HepG2 (cell line): ENCODE measurements at regions not wholly inside any gene's neighbourhood (a gene's known extent, or its start where the extent isn't known, plus 50 kb on each side); places are given as distances from the start of the nearest gene placed in this dataset.

ENCODE experiments used
- ATAC-seq: fragments of 200-7000 bp; cut with Tn5 transposase; 3 replicates; pipeline ENCODE4 v1.9.1; 2020; ENCODE audit warnings: mild to moderate bottlenecking, moderate library complexity
- BruUV-seq: library from RNA; stranded (reverse); fragments of 400-500 nt; replicated peaks from 2 replicates; lab custom pipeline; 2021; lab: Mats Ljungman, UMichigan
- CTCF ChIA-PET: fragments of 300-600 bp; formaldehyde crosslinking; extraction: SDS; loops from one replicate; lab custom pipeline; 2021; ENCODE audit warnings: low total read pairs, inconsistent platforms, low intra/inter-chr PET ratio; lab: Yijun Ruan, JAX
- POLR2A ChIA-PET: fragments of 350-600 bp; sonication (Branson Sonifier 250); formaldehyde crosslinking; loops from one replicate; lab custom pipeline; 2020; ENCODE audit warnings: antibody characterized with exemption, inconsistent platforms; lab: Yijun Ruan, JAX
- DNase-seq: peaks from one replicate; pipeline ENCODE4 v3.0.0-alpha.2; 2015; ENCODE audit warnings: low spot score
- FAIRE-seq: peaks from 3 replicates; lab custom pipeline; 2011; peaks lifted over from hg19 to GRCh38; lab: Jason Lieb, UNC
- H2AFZ ChIP-seq: one replicate; pipeline ENCODE4 v1.6.1; 2011; ENCODE audit warnings: low read length, inconsistent platforms
- H3K27ac ChIP-seq: fragments of 300-600 bp; 3 replicates; pipeline ENCODE4 v1.8.0; 2011; ENCODE audit warnings: mixed run types, mild to moderate bottlenecking, mixed read lengths, low read length, inconsistent platforms; ENCODE audit not compliant: insufficient read depth; ENCODE audit errors: extremely low read length
- H3K27me3 ChIP-seq, 2 experiments: fragments of 200-600 bp in 1 of 2; 2 replicates in 1 of 2; 3 replicates in 1 of 2; pipeline versions ENCODE4 v1.6.0 to v1.8.0; 2011; ENCODE audit warnings: low read length in 2 of 2, mild to moderate bottlenecking in 2 of 2, moderate library complexity in 2 of 2, inconsistent platforms in 1 of 2; ENCODE audit not compliant: insufficient read depth in 2 of 2, control insufficient read depth in 1 of 2
- H3K36me3 ChIP-seq, 2 experiments: fragments of 200-600 bp in 1 of 2; replicated peaks in 1 of 2; 2 replicates in 1 of 2; 3 replicates in 1 of 2; pipeline versions ENCODE4 v1.5.1 to v1.8.0; 2011; ENCODE audit warnings: low read length in 2 of 2, inconsistent platforms in 1 of 2; ENCODE audit not compliant: insufficient read depth in 2 of 2, control insufficient read depth in 1 of 2
- H3K4me1 ChIP-seq: 2 replicates; pipeline ENCODE4 v1.5.1; 2012; ENCODE audit warnings: low read length, inconsistent platforms; ENCODE audit not compliant: insufficient read depth
- H3K4me2 ChIP-seq: 2 replicates; pipeline ENCODE4 v1.6.0; 2011; ENCODE audit warnings: low read depth, low read length, inconsistent platforms
- H3K4me3 ChIP-seq, 3 experiments: fragments of 200-600 bp in 1 of 3; sonication (generic), shearing (Covaris generic) in 1 of 3; replicated peaks in 1 of 3; 2 replicates each; pipeline ENCODE4 v1.5.1; 2011 to 2016; ENCODE audit warnings: low read length in 3 of 3, inconsistent platforms in 2 of 3, low read depth in 2 of 3, mild to moderate bottlenecking in 2 of 3, control low read depth in 1 of 3, mixed read lengths in 1 of 3; ENCODE audit not compliant: insufficient read depth in 1 of 3
- H3K79me2 ChIP-seq: one replicate; pipeline ENCODE4 v1.6.1; 2011; ENCODE audit warnings: low read length, inconsistent platforms; ENCODE audit not compliant: insufficient read depth
- H3K9ac ChIP-seq: 2 replicates; pipeline ENCODE4 v1.6.0; 2011; ENCODE audit warnings: mild to moderate bottlenecking, low read depth, low read length, inconsistent platforms; ENCODE audit not compliant: insufficient read depth
- H3K9me3 ChIP-seq: 2 replicates; pipeline ENCODE4 v1.5.1; 2012; ENCODE audit warnings: mild to moderate bottlenecking, low read length
- H4K20me1 ChIP-seq: 2 replicates; pipeline ENCODE4 v1.6.0; 2011; ENCODE audit warnings: inconsistent platforms, mild to moderate bottlenecking, low read length, moderate library complexity; ENCODE audit not compliant: insufficient read depth
- EZH2 ChIP-seq: conservative IDR thresholded peaks from 2 replicates; pipeline ENCODE4 v1.6.1; 2012; ENCODE audit warnings: mild to moderate bottlenecking, low read depth, low read length, moderate library complexity
- HES4 ChIP-seq: sonication (generic); formaldehyde crosslinking; IDR thresholded peaks from 2 replicates; pipeline ENCODE4 v1.9.0; 2021; ENCODE audit warnings: mild to moderate bottlenecking, missing genetic modification reagents, borderline replicate concordance
- RELA ChIP-seq: sonication (generic); formaldehyde crosslinking; IDR thresholded peaks from 2 replicates; pipeline ENCODE4 v1.4.0; 2020; ENCODE audit warnings: missing genetic modification reagents
- ZNF432 ChIP-seq: sonication (generic); formaldehyde crosslinking; IDR thresholded peaks from 2 replicates; pipeline ENCODE4 v1.5.0; 2020; ENCODE audit warnings: missing genetic modification reagents, mild to moderate bottlenecking, borderline replicate concordance
- WGBS: methylation state at CpG from one replicate; pipeline ENCODE4 v1.1.6; 2017; ENCODE audit warnings: low lambda C conversion rate; 5-methylcytosine and 5-hydroxymethylcytosine counted together
- in situ Hi-C: cut with HindIII; loops from 2 replicates; pipeline ENCODE4 v1.10.0; 2017; ENCODE audit warnings: low pct_unique_long_range_greater_than_20kb; ENCODE audit not compliant: extremely low pct_ligation_motif_present
- intact Hi-C: fragments of 100-400 bp; cut with micrococcal nuclease; formaldehyde crosslinking; loops from one replicate; pipeline ENCODE4 v1.10.0; 2022; ENCODE audit not compliant: unreplicated experiment
- TF ChIP-seq, protein P1 (sequence below): sonication (generic); formaldehyde crosslinking; IDR thresholded peaks from 2 replicates; pipeline ENCODE4 v1.9.0; 2022; ENCODE audit warnings: missing genetic modification reagents, mild to moderate bottlenecking, borderline replicate concordance
- TF ChIP-seq, protein P2 (sequence below): sonication (generic); formaldehyde crosslinking; IDR thresholded peaks from 2 replicates; pipeline ENCODE4 v1.5.0; 2020; ENCODE audit warnings: missing genetic modification reagents
- TF ChIP-seq, protein P3 (sequence below): sonication (generic); formaldehyde crosslinking; IDR thresholded peaks from 2 replicates; pipeline ENCODE4 v1.4.0; 2020; ENCODE audit warnings: missing genetic modification reagents, borderline replicate concordance
- TF ChIP-seq, protein P4 (sequence below): sonication (generic); formaldehyde crosslinking; IDR thresholded peaks from 2 replicates; pipeline ENCODE4 v1.4.0; 2020; ENCODE audit warnings: missing genetic modification reagents

DNA sequence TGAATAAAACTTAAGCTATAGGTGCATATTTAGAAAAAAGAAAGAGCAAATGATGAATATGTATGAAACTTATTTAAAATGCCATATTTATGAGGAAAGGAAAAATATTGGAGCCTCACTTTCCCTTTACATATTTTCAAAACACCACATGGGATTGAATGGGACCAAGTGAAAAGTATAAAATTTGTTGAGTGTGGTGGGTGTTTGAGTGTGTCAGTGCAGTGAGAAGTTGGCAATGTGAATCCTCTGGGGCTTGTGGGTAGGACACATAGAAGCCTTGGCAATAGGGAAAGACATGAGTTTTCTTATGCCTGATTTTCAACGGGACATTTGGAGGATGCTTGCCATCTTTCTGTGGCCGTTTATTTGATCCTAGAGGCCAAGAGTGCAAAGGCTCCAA, 502.2 kb upstream of the CELF4 start:
- Histone ChIP-seq H3K9me3 (0 out of 2 replicates have a peak, but pooled peaks cover 4% of the 10 kb centered on the region), H2AFZ (no peak overlapping the region), H3K27ac (no peak overlapping the region), H4K20me1 (no peaks in the 10 kb centered on the region), H3K79me2 (no peaks in the 10 kb centered on the region), H3K27me3 (no peaks in the 10 kb centered on the region), H3K36me3 (no peaks in the 10 kb centered on the region), H3K4me1 (no peaks in the 10 kb centered on the region), H3K4me2 (no peak overlapping the region), H3K4me3 (no peak overlapping the region), H3K9ac (no peak overlapping the region)
- in situ Hi-C loops, result no loop called here
- 0% methylated on average over 2 of the region's 2 CpGs for WGBS
- BruUV-seq, result no TSS peak
- ATAC-seq (no peak), FAIRE-seq (no peak), DNase-seq (no peak)
- TF ChIP-seq, protein P1, sequence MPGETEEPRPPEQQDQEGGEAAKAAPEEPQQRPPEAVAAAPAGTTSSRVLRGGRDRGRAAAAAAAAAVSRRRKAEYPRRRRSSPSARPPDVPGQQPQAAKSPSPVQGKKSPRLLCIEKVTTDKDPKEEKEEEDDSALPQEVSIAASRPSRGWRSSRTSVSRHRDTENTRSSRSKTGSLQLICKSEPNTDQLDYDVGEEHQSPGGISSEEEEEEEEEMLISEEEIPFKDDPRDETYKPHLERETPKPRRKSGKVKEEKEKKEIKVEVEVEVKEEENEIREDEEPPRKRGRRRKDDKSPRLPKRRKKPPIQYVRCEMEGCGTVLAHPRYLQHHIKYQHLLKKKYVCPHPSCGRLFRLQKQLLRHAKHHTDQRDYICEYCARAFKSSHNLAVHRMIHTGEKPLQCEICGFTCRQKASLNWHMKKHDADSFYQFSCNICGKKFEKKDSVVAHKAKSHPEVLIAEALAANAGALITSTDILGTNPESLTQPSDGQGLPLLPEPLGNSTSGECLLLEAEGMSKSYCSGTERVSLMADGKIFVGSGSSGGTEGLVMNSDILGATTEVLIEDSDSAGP (CRISPR knock-in tag), result no peak
- TF ChIP-seq EZH2, result no peak
- no peak for TF ChIP-seq HES4 (CRISPR knock-in tag)
- TF ChIP-seq ZNF432, result no peak
- TF ChIP-seq, protein P2, sequence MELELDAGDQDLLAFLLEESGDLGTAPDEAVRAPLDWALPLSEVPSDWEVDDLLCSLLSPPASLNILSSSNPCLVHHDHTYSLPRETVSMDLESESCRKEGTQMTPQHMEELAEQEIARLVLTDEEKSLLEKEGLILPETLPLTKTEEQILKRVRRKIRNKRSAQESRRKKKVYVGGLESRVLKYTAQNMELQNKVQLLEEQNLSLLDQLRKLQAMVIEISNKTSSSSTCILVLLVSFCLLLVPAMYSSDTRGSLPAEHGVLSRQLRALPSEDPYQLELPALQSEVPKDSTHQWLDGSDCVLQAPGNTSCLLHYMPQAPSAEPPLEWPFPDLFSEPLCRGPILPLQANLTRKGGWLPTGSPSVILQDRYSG (CRISPR knock-in tag), result no peak
- TF ChIP-seq, protein P3, sequence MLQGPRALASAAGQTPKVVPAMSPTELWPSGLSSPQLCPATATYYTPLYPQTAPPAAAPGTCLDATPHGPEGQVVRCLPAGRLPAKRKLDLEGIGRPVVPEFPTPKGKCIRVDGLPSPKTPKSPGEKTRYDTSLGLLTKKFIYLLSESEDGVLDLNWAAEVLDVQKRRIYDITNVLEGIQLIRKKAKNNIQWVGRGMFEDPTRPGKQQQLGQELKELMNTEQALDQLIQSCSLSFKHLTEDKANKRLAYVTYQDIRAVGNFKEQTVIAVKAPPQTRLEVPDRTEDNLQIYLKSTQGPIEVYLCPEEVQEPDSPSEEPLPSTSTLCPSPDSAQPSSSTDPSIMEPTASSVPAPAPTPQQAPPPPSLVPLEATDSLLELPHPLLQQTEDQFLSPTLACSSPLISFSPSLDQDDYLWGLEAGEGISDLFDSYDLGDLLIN (CRISPR knock-in tag), result no peak
- TF ChIP-seq, protein P4, sequence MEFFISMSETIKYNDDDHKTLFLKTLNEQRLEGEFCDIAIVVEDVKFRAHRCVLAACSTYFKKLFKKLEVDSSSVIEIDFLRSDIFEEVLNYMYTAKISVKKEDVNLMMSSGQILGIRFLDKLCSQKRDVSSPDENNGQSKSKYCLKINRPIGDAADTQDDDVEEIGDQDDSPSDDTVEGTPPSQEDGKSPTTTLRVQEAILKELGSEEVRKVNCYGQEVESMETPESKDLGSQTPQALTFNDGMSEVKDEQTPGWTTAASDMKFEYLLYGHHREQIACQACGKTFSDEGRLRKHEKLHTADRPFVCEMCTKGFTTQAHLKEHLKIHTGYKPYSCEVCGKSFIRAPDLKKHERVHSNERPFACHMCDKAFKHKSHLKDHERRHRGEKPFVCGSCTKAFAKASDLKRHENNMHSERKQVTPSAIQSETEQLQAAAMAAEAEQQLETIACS (CRISPR knock-in tag), result no peak
- no peak for TF ChIP-seq RELA (CRISPR knock-in tag)
- CTCF ChIA-PET, result no interaction called here
- POLR2A ChIA-PET, result no interaction called here
- intact Hi-C loops, result no loop called here
